Thoracic aorta (tissue), 2 donors: ENCODE measurements at regions not wholly inside any gene's neighbourhood (a gene's known extent, or its start where the extent isn't known, plus 50 kb on each side); places are given as distances from the start of the nearest gene placed in this dataset.

ENCODE experiments used
- ATAC-seq: fragments of 150-250 bp; one replicate; pipeline ENCODE4 v1.8.0; 2017; ENCODE audit warnings: low read depth; ENCODE audit not compliant: insufficient number of reproducible peaks, low FRiP score
- DNase-seq: peaks from one replicate; pipeline ENCODE4 v3.0.0-alpha.2; 2020; ENCODE audit warnings: low spot score
- H3K27ac ChIP-seq, 2 donors: fragments of 200-600 bp; sonication (generic); 1 replicate in 1 of 2; 2 replicates in 1 of 2; pipeline ENCODE4 v1.5.1; 2016; ENCODE audit warnings: mild to moderate bottlenecking in 2 of 2, moderate library complexity in 2 of 2
- H3K27me3 ChIP-seq: fragments of 200-600 bp; sonication (generic); replicated peaks from 2 replicates; pipeline ENCODE4 v1.6.0; 2016; ENCODE audit warnings: mild to moderate bottlenecking; ENCODE audit not compliant: insufficient read depth
- H3K36me3 ChIP-seq: fragments of 200-600 bp; sonication (generic); one replicate; pipeline ENCODE4 v1.5.1; 2016
- H3K4me1 ChIP-seq, 2 donors: fragments of 200-600 bp; sonication (generic); 1 replicate in 1 of 2; 2 replicates in 1 of 2; pipeline versions ENCODE4 v1.5.1 to v1.6.0; 2016; ENCODE audit warnings: low read depth in 2 of 2, mild to moderate bottlenecking in 1 of 2; ENCODE audit not compliant: control insufficient read depth in 1 of 2
- H3K4me3 ChIP-seq: fragments of 200-600 bp; sonication (generic); 2 replicates; pipeline ENCODE4 v1.5.1; 2016; ENCODE audit warnings: mild to moderate bottlenecking
- H3K9me3 ChIP-seq: fragments of 200-600 bp; sonication (generic); 2 replicates; pipeline ENCODE4 v1.5.1; 2016
- CTCF ChIP-seq: fragments of 200-600 bp; sonication (generic); IDR thresholded peaks from one replicate; pipeline ENCODE4 v1.5.1; 2019; ENCODE audit warnings: antibody characterized with exemption

GRCh38 chr15:85890620-85890980 is 95.9 kb upstream of the KLHL25 start:
- Histone ChIP-seq H3K27ac (no peak overlapping the region), H3K4me1 (no peaks in the 10 kb centered on the region), H3K4me3 (no peak overlapping the region), H3K27me3 (no peaks in the 10 kb centered on the region), H3K36me3 (no peaks in the 10 kb centered on the region), H3K9me3 (no peaks in the 10 kb centered on the region)
- DNase-seq (no peak), ATAC-seq (no peak)
- no peak for TF ChIP-seq CTCF

- H3K9me3 ChIP-seq = no peaks in the 10 kb centered on the region
- DNase-seq (no peak), ATAC-seq (no peak)
- H3K4me3 ChIP-seq = no peak overlapping the region
- no peak for TF ChIP-seq CTCF
- no peaks in the 10 kb centered on the region for H3K4me1 ChIP-seq
- no peaks in the 10 kb centered on the region for H3K36me3 ChIP-seq
- no peak overlapping the region for H3K27ac ChIP-seq
- no peaks in the 10 kb centered on the region for H3K27me3 ChIP-seq
Observed at GRCh38 chr15:85891470-85891869, 96.7 kb upstream of the KLHL25 start.

- Histone ChIP-seq H3K27ac (no peak overlapping the region), H3K36me3 (no peaks in the 10 kb centered on the region), H3K4me3 (no peak overlapping the region), H3K9me3 (no peaks in the 10 kb centered on the region), H3K27me3 (no peaks in the 10 kb centered on the region), H3K4me1 (no peaks in the 10 kb centered on the region)
- ATAC-seq (no peak), DNase-seq (no peak)
- TF ChIP-seq CTCF = no peak
Observed at GRCh38 chr15:85892232-85892631, 97.5 kb upstream of the KLHL25 start.

GRCh38 chr15:85897207-85897894 is 102.6 kb upstream of the KLHL25 start:
- Histone ChIP-seq H3K4me3 (no peak overlapping the region), H3K4me1 (no peaks in the 10 kb centered on the region), H3K27ac (no peak overlapping the region), H3K36me3 (no peaks in the 10 kb centered on the region), H3K27me3 (no peaks in the 10 kb centered on the region), H3K9me3 (no peaks in the 10 kb centered on the region)
- DNase-seq (no peak), ATAC-seq (no peak)
- TF ChIP-seq CTCF = no peak

GRCh38 chr15:85897895-85898717 is 103.4 kb upstream of the KLHL25 start:
- ATAC-seq = no peak
- TF ChIP-seq CTCF = no peak
- Histone ChIP-seq H3K27me3 (no peaks in the 10 kb centered on the region), H3K27ac (no peak overlapping the region), H3K4me1 (no peaks in the 10 kb centered on the region), H3K4me3 (no peak overlapping the region), H3K36me3 (no peaks in the 10 kb centered on the region), H3K9me3 (no peaks in the 10 kb centered on the region)
- DNase-seq = no peak
